ENCODE measurements at regions not wholly inside any gene's neighbourhood (a gene's known extent, or its start where the extent isn't known, plus 50 kb on each side); places are given as distances from the start of the nearest gene placed in this dataset.

DNA sequence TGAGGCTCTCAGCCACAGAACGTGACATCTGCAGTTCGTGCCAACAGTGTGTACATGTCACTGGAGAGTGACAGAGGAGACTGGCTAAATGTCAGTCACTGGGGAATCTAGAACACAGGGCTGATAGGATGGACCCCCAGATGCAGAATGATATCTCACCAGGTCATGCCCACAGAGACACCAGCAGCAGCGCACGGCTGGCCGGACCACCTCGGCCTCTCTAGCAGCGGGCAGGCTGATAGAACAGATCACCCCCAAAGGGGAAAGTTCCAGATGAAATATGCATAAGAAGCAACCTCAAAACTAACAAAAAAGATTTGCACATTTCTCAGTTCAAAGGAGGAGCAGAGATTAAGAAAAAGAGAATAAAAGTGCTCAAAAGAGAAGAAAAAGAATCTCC, 266.5 kb downstream of the SEC23A start:
- H3K4me3 ChIP-seq (ENCODE audit: low read depth, low read length): no peak overlapping the region
- TF ChIP-seq, protein P1, sequence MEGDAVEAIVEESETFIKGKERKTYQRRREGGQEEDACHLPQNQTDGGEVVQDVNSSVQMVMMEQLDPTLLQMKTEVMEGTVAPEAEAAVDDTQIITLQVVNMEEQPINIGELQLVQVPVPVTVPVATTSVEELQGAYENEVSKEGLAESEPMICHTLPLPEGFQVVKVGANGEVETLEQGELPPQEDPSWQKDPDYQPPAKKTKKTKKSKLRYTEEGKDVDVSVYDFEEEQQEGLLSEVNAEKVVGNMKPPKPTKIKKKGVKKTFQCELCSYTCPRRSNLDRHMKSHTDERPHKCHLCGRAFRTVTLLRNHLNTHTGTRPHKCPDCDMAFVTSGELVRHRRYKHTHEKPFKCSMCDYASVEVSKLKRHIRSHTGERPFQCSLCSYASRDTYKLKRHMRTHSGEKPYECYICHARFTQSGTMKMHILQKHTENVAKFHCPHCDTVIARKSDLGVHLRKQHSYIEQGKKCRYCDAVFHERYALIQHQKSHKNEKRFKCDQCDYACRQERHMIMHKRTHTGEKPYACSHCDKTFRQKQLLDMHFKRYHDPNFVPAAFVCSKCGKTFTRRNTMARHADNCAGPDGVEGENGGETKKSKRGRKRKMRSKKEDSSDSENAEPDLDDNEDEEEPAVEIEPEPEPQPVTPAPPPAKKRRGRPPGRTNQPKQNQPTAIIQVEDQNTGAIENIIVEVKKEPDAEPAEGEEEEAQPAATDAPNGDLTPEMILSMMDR (IDR thresholded peaks at IDR 0.05; ENCODE audit: low read depth, low read length): no peak

DNA sequence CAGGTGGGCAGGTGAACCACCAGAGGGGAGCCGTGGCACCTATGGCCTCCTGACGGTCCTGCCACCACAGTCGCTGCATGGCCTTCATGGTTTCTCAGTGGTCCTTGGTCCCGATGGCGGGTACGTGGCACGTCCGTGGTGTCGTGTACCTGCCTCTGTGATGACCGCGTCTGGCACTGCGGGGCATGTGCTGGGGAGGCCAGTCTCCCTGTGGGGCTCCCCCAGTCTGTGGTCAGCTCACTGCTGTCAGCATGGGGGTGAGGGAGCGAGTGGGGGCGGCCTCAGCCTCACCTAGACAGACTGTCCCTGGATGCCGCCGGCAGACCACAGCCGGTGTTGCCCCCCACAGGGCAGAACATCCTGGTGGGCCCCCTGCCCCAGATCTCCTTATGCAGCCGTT, 267.2 kb downstream of the SEC23A start:
- TF ChIP-seq, protein P1 (IDR thresholded peaks at IDR 0.05; ENCODE audit: low read depth, low read length): no peak
- no peak overlapping the region for H3K4me3 ChIP-seq (ENCODE audit: low read depth, low read length)

DNA sequence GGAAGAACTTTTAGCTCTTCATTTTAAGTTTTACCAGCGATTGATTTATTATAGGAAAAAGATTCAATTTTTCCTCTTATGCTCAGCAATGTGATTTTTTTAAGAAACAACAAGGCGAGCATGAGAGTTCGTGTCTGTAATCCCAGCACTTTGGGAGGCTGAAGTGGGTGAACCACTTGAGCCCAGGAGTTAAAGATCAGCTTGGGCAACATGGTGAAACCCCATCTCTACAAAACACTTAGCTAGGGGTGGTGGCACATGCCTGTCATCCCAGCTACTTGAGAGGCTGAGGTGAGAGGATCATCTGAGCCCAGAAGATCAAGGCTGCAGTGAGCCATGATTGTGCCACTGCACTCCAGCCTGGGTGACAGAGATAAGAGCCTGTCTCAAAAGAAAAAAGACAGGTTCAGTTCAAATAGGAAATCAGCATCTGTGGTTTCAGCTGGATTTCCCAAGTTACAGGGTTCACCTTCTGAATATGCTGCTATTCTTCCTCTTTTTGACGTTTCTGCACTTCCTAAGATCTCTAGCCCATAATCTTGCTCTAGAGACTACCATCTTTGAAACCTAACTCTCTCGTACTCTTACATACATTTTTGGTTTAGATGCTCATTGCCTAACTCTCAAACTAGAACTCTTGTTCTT, 274.7 kb downstream of the SEC23A start:
- TF ChIP-seq, protein P1 (IDR thresholded peaks at IDR 0.05; ENCODE audit: low read depth, low read length): no peak
- no peak overlapping the region for H3K4me3 ChIP-seq (ENCODE audit: low read depth, low read length)

- TF ChIP-seq, protein P1 (IDR thresholded peaks at IDR 0.05; ENCODE audit: low read depth, low read length): no peak
Measured at GRCh38 chr14:38824706-38825105, 278.3 kb downstream of the SEC23A start.

GRCh38 chr14:38818555-38818954, 284.5 kb downstream of the SEC23A start:
- TF ChIP-seq, protein P1 (IDR thresholded peaks at IDR 0.05; ENCODE audit: low read depth, low read length): no peak
- H3K4me3 ChIP-seq (ENCODE audit: low read depth, low read length): no peak overlapping the region

More at GRCh38 chr14:38824706-38825105, 278.3 kb downstream of the SEC23A start:
- no peak overlapping the region for H3K4me3 ChIP-seq (ENCODE audit: low read depth, low read length)

- H3K4me3 ChIP-seq (ENCODE audit: low read depth, low read length): no peak overlapping the region
- TF ChIP-seq, protein P1 (IDR thresholded peaks at IDR 0.05; ENCODE audit: low read depth, low read length): no peak
Measured at GRCh38 chr14:38808734-38809455, 294.1 kb downstream of the SEC23A start.

DNA sequence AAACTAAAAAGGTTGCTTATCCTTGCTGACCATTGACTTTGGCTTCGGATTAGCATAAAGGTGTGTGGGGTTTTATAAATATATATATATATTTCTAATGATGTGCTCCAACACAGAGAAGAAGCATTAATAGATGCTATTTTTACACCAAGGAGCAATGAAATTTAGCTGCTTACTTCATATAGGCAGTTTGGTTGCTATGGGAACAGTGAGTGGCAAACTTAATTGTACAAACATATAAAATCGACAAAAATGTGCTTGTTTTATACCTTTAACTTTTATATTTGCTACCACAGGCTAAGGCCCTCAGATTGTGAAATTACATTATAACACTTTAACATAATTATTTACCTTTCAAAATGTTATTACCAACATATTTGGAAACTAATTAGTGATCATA, 303.4 kb downstream of the SEC23A start:
- H3K4me3 ChIP-seq (ENCODE audit: low read depth, low read length): no peak overlapping the region
- TF ChIP-seq, protein P1 (IDR thresholded peaks at IDR 0.05; ENCODE audit: low read depth, low read length): no peak

Measured in WI38 (cell line).